ENCODE measurements at regions not wholly inside any gene's neighbourhood (a gene's known extent, or its start where the extent isn't known, plus 50 kb on each side); places are given as distances from the start of the nearest gene placed in this dataset.

GRCh38 chr10:61314273-61314672 is 138.9 kb downstream of the TMEM26 start:
- Histone ChIP-seq H3K9me3 (ENCODE audit: control insufficient read depth in 4 of 4, low read length in 3 of 4) (peaks cover 0 to 6% (median 0%) of the 10 kb centered on the region in 4 donors), H3K4me3 (ENCODE audit: low read depth in 1 of 3, low read length in 3 of 3) (no peak overlapping the region), H3K36me3 (ENCODE audit: control insufficient read depth in 4 of 4, insufficient read depth in 3 of 4, low read depth in 1 of 4, low read length in 3 of 4) (no peaks in the 10 kb centered on the region), H3K4me1 (ENCODE audit: control insufficient read depth in 4 of 4, insufficient read depth in 4 of 4, low read length in 3 of 4) (no peaks in the 10 kb centered on the region), H3K27ac (ENCODE audit: low read depth in 1 of 2, low read length in 2 of 2) (no peak overlapping the region), H3K27me3 (ENCODE audit: control insufficient read depth in 4 of 4, insufficient read depth in 4 of 4, low read length in 3 of 4) (no peaks in the 10 kb centered on the region), H3K9ac (ENCODE audit: low read depth in 1 of 2, low read length in 2 of 2) (no peak overlapping the region)
- 78% methylated on average over 1 of the region's 1 CpG for WGBS
- TF ChIP-seq GABPA (IDR thresholded peaks at IDR 0.05 in 1 of 2, conservative IDR thresholded peaks at IDR 0.05 in 1 of 2) (no peak), RXRA (IDR thresholded peaks at IDR 0.05) (no peak), TAF1 (conservative IDR thresholded peaks at IDR 0.05) (no peak), SP1 (IDR thresholded peaks at IDR 0.05) (no peak), NR2F2 (IDR thresholded peaks at IDR 0.05) (no peak), YY1 (IDR thresholded peaks at IDR 0.05) (no peak), FOXA2 (IDR thresholded peaks at IDR 0.05) (no peak), RAD21 (IDR thresholded peaks at IDR 0.05) (no peak), JUND (IDR thresholded peaks at IDR 0.05) (no peak), FOXA1 (IDR thresholded peaks at IDR 0.05) (no peak)
- TF ChIP-seq, protein P1, sequence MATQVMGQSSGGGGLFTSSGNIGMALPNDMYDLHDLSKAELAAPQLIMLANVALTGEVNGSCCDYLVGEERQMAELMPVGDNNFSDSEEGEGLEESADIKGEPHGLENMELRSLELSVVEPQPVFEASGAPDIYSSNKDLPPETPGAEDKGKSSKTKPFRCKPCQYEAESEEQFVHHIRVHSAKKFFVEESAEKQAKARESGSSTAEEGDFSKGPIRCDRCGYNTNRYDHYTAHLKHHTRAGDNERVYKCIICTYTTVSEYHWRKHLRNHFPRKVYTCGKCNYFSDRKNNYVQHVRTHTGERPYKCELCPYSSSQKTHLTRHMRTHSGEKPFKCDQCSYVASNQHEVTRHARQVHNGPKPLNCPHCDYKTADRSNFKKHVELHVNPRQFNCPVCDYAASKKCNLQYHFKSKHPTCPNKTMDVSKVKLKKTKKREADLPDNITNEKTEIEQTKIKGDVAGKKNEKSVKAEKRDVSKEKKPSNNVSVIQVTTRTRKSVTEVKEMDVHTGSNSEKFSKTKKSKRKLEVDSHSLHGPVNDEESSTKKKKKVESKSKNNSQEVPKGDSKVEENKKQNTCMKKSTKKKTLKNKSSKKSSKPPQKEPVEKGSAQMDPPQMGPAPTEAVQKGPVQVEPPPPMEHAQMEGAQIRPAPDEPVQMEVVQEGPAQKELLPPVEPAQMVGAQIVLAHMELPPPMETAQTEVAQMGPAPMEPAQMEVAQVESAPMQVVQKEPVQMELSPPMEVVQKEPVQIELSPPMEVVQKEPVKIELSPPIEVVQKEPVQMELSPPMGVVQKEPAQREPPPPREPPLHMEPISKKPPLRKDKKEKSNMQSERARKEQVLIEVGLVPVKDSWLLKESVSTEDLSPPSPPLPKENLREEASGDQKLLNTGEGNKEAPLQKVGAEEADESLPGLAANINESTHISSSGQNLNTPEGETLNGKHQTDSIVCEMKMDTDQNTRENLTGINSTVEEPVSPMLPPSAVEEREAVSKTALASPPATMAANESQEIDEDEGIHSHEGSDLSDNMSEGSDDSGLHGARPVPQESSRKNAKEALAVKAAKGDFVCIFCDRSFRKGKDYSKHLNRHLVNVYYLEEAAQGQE (IDR thresholded peaks at IDR 0.05): no peak
- TF ChIP-seq, protein P2, sequence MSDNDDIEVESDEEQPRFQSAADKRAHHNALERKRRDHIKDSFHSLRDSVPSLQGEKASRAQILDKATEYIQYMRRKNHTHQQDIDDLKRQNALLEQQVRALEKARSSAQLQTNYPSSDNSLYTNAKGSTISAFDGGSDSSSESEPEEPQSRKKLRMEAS (IDR thresholded peaks at IDR 0.05): no peak
- TF ChIP-seq, protein P3, sequence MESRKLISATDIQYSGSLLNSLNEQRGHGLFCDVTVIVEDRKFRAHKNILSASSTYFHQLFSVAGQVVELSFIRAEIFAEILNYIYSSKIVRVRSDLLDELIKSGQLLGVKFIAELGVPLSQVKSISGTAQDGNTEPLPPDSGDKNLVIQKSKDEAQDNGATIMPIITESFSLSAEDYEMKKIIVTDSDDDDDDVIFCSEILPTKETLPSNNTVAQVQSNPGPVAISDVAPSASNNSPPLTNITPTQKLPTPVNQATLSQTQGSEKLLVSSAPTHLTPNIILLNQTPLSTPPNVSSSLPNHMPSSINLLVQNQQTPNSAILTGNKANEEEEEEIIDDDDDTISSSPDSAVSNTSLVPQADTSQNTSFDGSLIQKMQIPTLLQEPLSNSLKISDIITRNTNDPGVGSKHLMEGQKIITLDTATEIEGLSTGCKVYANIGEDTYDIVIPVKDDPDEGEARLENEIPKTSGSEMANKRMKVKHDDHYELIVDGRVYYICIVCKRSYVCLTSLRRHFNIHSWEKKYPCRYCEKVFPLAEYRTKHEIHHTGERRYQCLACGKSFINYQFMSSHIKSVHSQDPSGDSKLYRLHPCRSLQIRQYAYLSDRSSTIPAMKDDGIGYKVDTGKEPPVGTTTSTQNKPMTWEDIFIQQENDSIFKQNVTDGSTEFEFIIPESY (IDR thresholded peaks at IDR 0.05): no peak
- no peak for DNase-seq (ENCODE audit: low spot score)

DNA sequence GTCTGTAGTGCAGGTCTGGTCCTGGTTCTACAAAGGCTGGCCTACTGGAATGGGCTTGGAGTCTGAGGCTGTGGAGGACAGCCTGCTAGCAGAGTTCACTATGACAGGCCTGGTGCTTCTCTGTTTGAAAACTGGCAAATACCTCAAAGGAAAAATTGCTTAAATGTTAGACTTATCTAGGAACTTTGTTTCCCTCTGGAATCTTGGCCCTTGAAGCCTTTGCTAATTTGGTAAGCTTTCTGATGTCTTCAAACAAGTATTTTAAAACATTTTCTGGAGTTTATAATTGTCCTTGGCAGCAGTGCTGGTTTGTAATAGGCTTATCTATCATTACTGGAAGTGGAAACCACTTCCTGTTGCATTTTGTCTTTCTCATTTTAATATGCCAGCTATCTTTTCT is 139.7 kb downstream of the TMEM26 start:
- Histone ChIP-seq H3K36me3 (ENCODE audit: control insufficient read depth in 4 of 4, insufficient read depth in 3 of 4, low read depth in 1 of 4, low read length in 3 of 4) (no peaks in the 10 kb centered on the region), H3K9ac (ENCODE audit: low read depth in 1 of 2, low read length in 2 of 2) (no peak overlapping the region), H3K4me3 (ENCODE audit: low read depth in 1 of 3, low read length in 3 of 3) (no peak overlapping the region), H3K27ac (ENCODE audit: low read depth in 1 of 2, low read length in 2 of 2) (no peak overlapping the region), H3K9me3 (ENCODE audit: control insufficient read depth in 4 of 4, low read length in 3 of 4) (peaks cover 0 to 6% (median 0%) of the 10 kb centered on the region in 4 donors), H3K4me1 (ENCODE audit: control insufficient read depth in 4 of 4, insufficient read depth in 4 of 4, low read length in 3 of 4) (no peaks in the 10 kb centered on the region), H3K27me3 (ENCODE audit: control insufficient read depth in 4 of 4, insufficient read depth in 4 of 4, low read length in 3 of 4) (no peaks in the 10 kb centered on the region)
- TF ChIP-seq RAD21 (IDR thresholded peaks at IDR 0.05) (peak in 1 of 2 donors; percentile 11), RXRA (IDR thresholded peaks at IDR 0.05) (peak in 1 of 2 donors; percentile 8), FOXA2 (IDR thresholded peaks at IDR 0.05) (no peak), NR2F2 (IDR thresholded peaks at IDR 0.05) (peak; percentile 60)
- no peak for DNase-seq (ENCODE audit: low spot score)

GRCh38 chr10:61304746-61305145 is 148.4 kb downstream of the TMEM26 start:
- H3K27ac ChIP-seq (ENCODE audit: low read depth in 1 of 2, low read length in 2 of 2): no peak overlapping the region
- no peak for TF ChIP-seq JUND (IDR thresholded peaks at IDR 0.05)
- no peak for TF ChIP-seq NR2F2 (IDR thresholded peaks at IDR 0.05)
- no peak for TF ChIP-seq RXRA (IDR thresholded peaks at IDR 0.05)
- no peak for TF ChIP-seq HNF4G (IDR thresholded peaks at IDR 0.05)
- TF ChIP-seq, protein P3 (IDR thresholded peaks at IDR 0.05): no peak
- no peak for TF ChIP-seq EGR1 (IDR thresholded peaks at IDR 0.05; ENCODE audit: low read depth in 2 of 2)
- no peak for TF ChIP-seq TAF1 (conservative IDR thresholded peaks at IDR 0.05)
- TF ChIP-seq SP1 (IDR thresholded peaks at IDR 0.05): no peak
- no peak for TF ChIP-seq GABPA (IDR thresholded peaks at IDR 0.05 in 1 of 2, conservative IDR thresholded peaks at IDR 0.05 in 1 of 2)
- TF ChIP-seq, protein P4, sequence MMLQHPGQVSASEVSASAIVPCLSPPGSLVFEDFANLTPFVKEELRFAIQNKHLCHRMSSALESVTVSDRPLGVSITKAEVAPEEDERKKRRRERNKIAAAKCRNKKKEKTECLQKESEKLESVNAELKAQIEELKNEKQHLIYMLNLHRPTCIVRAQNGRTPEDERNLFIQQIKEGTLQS (IDR thresholded peaks at IDR 0.05): no peak
- TF ChIP-seq CTCF (IDR thresholded peaks at IDR 0.05; ENCODE audit: low read depth, low read length, missing input control): no peak
- no peak for TF ChIP-seq HNF4A (conservative IDR thresholded peaks at IDR 0.05)
- no peak for TF ChIP-seq YY1 (IDR thresholded peaks at IDR 0.05)
- no peak for TF ChIP-seq FOXA2 (IDR thresholded peaks at IDR 0.05)
- TF ChIP-seq, protein P2 (IDR thresholded peaks at IDR 0.05): no peak

More at GRCh38 chr10:61304746-61305145, 148.4 kb downstream of the TMEM26 start:
- Histone ChIP-seq H3K36me3 (ENCODE audit: control insufficient read depth in 4 of 4, insufficient read depth in 3 of 4, low read depth in 1 of 4, low read length in 3 of 4) (no peaks in the 10 kb centered on the region), H3K4me3 (ENCODE audit: low read depth in 1 of 3, low read length in 3 of 3) (no peak overlapping the region), H3K9ac (ENCODE audit: low read depth in 1 of 2, low read length in 2 of 2) (no peak overlapping the region), H3K4me1 (ENCODE audit: control insufficient read depth in 4 of 4, insufficient read depth in 4 of 4, low read length in 3 of 4) (no peaks in the 10 kb centered on the region), H3K9me3 (ENCODE audit: control insufficient read depth in 4 of 4, low read length in 3 of 4) (no peaks in the 10 kb centered on the region), H3K27me3 (ENCODE audit: control insufficient read depth in 4 of 4, insufficient read depth in 4 of 4, low read length in 3 of 4) (no peaks in the 10 kb centered on the region)
- 96% methylated on average over 3 of the region's 3 CpGs for WGBS
- DNase-seq (ENCODE audit: low spot score): no peak

All from liver (tissue), 8 donors.